ENCODE measurements at regions not wholly inside any gene's neighbourhood (a gene's known extent, or its start where the extent isn't known, plus 50 kb on each side); places are given as distances from the start of the nearest gene placed in this dataset.

DNA sequence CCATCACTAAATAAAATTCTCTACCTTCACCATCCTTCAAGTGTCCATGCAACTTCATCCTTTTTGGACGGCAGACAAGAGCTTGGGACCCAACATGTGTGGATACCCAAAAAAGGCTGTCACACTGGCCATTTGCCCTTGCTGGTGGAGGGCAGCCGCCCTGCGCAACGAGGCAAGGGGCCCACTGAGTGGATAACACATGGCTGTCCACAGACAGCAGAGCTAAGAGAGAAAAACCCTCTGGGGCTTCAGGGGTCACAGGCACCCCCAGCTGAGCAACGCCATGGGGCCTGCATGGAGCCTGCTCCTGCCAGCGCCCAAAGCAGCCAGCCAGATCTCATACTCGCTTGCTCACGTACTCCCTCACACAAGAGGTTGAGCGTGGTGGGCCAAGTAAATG, 205.9 kb upstream of the NREP start:
- TF ChIP-seq POLR2A (IDR thresholded peaks at IDR 0.05) (no peak), POLR2AphosphoS5 (IDR thresholded peaks at IDR 0.05) (no peak)
- TF ChIP-seq, protein P1, sequence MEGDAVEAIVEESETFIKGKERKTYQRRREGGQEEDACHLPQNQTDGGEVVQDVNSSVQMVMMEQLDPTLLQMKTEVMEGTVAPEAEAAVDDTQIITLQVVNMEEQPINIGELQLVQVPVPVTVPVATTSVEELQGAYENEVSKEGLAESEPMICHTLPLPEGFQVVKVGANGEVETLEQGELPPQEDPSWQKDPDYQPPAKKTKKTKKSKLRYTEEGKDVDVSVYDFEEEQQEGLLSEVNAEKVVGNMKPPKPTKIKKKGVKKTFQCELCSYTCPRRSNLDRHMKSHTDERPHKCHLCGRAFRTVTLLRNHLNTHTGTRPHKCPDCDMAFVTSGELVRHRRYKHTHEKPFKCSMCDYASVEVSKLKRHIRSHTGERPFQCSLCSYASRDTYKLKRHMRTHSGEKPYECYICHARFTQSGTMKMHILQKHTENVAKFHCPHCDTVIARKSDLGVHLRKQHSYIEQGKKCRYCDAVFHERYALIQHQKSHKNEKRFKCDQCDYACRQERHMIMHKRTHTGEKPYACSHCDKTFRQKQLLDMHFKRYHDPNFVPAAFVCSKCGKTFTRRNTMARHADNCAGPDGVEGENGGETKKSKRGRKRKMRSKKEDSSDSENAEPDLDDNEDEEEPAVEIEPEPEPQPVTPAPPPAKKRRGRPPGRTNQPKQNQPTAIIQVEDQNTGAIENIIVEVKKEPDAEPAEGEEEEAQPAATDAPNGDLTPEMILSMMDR (IDR thresholded peaks at IDR 0.05): no peak

All from prostate gland (tissue), 2 donors.